Medulla oblongata (tissue), 1 donor: ENCODE measurements at regions not wholly inside any gene's neighbourhood (a gene's known extent, or its start where the extent isn't known, plus 50 kb on each side); places are given as distances from the start of the nearest gene placed in this dataset.

Experiments used
- DNase-seq: peaks from one replicate; pipeline ENCODE4 v3.0.0-alpha.2; 2015; ENCODE audit errors: extremely low spot score

DNA sequence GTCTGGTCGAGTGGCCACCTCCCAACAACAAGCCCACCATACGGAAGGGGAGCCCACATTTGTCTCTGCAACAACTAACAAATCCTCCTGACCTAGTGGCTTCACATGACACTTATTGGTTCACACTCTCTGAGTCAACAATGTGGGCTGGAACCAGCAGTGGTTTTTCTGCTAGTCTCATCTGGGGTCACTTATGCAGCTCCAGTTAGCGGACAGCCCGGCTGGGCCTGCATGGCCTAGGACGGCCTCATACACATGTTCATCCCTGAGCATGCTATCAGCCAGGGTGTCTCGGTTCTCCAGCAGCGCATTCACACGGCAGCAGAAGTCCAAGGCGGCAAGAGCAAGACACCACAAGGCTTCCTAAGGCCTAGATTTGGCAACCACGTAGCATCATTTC lies 281.7 kb downstream of the XXYLT1 start:
- no peak for DNase-seq

DNA sequence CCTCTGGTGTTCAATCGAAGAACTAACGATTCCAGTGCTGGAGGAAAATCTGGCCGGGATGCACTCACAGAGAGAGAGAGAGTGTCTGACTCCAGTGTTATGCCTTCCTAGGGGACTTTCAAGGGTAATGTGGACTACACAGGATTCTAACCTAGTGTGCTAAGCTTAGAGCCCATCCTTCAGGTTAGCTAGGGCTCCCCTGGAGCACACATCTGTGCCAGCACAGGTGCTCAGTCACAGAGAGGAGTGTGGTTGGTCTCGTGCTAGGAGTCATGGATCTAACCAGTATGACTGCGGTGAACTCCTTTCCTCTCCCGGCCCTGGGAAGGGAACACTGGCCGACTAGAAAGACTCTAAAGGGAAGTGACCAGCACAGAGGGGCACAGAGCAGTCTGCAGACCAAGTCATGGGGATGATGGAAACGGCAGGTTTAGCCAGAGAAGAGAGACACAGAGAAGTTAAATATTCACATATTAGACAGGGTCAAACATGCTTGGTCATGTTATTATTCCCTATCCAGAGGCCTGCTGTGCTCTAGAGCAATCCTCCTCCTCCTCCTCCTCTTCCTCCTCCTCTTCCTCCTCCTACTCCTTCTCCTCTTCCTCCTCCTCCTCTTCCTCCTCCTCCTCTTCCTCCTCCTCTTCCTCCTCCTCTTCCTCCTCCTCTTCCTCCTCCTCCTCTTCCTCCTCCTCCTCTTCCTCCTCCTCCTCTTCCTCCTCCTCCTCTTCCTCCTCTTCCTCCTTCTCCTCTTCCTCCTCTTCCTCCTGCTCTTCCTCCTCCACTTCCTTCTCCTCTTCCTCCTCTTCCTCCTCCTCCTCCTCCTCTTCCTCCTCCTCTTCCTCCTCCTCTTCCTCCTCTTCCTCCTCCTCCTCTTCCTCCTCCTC lies 280.3 kb downstream of the XXYLT1 start:
- DNase-seq, result no peak

DNA sequence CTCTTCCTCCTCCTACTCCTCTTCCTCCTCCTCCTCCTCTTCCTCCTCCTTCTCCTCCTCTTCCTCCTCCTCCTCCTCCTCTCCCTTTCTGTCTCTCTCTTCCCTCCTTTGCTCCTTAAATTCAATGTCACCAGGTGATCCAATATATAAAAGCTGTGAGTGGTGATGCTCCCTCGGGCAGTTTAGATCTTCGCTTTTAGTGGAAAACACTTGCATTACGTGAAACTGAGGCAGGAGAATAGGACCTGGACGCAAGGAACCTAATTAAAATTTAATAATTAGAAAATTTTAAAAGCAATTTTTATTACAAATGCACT lies 279.7 kb downstream of the XXYLT1 start:
- no peak for DNase-seq

DNA sequence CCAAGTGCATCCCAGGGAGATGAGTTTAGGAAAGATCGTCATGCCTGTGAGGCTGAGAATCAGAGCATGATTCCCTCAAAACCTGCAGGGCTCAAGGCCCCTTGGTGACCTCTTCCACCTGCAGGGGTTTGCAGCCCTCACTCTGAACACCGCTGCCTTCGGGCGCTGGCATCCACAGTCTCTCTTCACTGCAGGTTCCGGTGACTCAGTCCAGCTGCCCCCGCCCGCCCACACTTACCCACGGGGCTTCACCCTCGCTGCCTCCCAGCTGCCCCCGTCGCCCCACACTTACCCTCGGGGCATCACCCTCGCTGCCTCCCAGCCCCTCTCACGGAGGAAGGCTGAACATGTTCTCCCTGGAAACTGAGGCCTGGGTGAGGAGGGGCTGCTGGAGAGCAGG lies 277.1 kb downstream of the XXYLT1 start:
- no peak for DNase-seq

DNA sequence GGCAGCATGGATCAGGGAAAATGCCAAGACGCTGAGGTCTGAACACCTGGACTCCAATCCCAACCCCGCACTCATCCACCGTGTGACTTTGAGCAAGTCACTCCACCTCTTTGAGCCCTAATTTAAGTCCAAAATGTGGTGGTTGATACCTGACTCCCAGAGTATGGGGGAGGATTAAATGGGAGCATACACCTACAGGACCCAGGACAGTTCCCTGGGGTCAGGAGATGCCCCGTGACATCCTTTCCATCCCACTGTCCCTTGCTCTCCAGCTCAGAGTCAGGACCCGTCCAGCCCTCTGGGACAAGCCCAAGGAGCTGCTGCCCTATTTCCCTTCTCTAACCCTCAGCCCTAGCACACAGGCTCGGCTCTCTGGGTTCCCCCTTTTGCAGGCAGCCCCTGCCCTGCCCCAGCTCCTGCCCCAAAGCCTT lies 276.4 kb downstream of the XXYLT1 start:
- no peak for DNase-seq

DNA sequence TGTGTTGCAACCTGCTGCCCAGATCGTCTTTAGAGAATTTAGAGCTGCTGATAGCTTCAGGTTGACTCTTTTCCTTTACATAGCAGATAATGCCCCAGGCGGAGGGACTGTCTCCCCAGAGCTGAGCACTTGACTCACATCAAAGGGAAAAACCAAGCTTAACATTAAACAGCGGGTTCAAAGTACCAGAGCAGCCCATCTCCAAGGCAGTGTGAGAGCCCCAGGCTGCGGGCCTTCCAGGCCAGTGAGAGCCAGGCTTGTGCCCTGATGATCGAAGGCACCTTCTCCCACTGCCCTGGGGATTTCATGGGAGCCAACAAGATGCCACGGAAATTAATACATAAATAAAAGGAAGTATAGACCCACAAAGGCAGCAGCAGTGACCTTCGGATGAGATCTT lies 275.6 kb downstream of the XXYLT1 start:
- no peak for DNase-seq

DNA sequence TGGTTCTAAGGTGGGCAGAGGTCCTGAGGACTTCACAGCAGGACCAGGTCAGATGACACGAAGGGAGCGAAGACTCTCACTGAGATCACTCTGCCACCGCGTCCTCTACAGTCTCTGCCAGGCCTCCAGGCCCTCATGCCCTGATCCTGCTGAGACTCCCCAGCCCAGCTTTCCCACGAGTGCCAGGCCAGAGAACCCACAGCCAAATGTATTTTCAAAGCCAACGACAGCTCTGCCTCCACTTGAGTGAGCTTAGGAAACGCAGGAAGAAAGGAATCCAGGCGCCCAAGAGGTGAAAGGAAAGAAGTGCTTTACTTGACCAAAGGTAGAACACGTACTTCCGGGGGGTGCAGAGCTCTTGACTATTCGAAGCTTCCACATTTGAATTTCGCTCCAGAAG lies 275.0 kb downstream of the XXYLT1 start:
- DNase-seq, result peak; percentile 5

DNA sequence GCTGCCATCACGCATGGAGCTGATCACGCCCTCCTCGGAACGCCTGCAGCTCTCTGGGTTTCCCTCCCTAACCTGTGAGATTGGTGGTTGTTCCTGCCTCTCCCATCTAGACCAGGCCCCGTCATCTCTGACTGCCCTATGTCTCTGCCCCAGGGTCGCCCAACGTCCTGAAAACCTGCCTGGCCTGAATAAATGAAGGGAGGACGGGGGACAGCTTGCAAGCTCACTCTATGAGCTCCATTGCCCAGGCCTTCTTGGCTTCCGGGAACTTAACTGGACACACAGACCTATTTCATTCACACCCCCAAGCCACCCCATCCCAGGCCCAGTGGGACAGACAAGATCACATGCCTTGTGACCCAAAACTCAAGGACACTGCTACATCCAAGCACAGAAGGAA lies 274.2 kb downstream of the XXYLT1 start:
- DNase-seq, result no peak

DNA sequence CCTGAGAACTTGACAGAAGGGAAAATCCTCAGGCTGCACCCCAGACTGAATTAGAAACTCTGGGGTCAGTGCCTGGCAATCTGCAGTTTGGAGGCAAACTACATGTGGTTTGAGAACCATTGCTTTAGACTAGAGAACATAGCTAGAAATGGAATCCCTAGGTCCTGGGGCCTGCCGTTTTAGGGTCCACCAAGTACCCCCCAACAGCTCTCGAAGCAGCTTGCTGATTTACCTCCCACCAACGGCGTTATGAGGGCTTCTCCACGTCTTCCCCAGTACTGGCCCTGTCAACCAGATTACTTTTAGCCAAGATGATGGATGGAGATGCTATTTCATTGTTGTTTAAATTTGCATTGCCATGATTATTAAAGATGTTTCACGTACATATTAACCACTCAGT lies 272.5 kb downstream of the XXYLT1 start:
- no peak for DNase-seq

DNA sequence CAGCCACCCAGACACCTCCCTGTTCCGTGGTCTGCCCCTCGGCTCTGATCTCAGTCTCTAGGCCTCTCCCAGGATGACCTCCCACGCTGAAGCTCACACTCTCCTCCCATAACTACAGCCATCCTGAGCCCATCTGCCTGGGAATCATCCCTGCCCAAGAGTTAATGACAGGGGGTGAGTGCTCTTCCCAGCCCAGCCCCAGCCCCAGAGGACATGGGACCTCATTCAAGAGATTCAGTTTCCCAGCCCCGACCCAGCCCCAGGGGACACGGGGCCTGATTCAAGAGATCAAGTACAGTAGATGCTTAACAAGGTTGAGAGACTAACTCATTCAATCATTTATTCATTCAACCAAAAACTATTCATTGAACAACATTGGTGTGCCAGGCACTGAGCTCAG lies 272.0 kb downstream of the XXYLT1 start:
- DNase-seq, result no peak

DNA sequence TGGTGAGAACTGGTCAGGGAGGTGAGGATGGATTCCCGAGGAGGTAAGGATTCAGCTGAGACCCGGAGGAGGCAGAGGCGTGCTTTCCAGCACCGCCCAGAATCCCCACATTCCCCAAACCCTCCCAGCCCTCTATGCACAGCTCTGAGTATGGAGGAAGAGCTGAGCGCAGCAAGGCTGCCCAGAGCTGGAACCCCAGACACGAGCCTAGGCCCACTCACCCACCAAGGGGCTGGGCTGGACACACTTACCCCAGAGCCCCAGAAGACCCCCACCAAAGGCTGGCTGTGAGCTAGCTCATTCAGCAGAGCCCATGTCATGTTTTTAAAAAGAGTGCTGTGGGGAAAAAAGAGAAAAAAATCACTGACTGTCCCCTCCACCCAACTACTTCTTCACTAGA lies 271.5 kb downstream of the XXYLT1 start:
- DNase-seq, result no peak

DNA sequence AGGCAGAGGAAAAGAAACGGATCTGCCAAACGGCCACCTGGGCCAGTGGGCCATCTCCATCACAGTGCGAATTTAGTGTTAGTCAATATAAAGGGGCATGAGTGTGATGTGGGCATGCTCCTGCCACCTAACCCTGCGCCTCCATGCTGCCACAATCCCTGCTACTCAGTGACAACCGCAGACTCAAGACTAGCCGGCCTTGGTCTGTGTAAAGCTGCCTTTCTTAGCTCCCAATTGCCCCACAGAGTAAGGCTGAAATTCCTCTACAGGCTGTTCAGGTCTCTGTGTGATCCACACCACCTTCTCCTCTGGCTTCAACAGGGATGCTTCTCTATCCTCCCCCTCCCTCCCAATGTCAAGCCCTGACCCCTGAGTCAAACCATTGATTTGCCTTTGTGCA lies 269.7 kb downstream of the XXYLT1 start:
- DNase-seq, result no peak

DNA sequence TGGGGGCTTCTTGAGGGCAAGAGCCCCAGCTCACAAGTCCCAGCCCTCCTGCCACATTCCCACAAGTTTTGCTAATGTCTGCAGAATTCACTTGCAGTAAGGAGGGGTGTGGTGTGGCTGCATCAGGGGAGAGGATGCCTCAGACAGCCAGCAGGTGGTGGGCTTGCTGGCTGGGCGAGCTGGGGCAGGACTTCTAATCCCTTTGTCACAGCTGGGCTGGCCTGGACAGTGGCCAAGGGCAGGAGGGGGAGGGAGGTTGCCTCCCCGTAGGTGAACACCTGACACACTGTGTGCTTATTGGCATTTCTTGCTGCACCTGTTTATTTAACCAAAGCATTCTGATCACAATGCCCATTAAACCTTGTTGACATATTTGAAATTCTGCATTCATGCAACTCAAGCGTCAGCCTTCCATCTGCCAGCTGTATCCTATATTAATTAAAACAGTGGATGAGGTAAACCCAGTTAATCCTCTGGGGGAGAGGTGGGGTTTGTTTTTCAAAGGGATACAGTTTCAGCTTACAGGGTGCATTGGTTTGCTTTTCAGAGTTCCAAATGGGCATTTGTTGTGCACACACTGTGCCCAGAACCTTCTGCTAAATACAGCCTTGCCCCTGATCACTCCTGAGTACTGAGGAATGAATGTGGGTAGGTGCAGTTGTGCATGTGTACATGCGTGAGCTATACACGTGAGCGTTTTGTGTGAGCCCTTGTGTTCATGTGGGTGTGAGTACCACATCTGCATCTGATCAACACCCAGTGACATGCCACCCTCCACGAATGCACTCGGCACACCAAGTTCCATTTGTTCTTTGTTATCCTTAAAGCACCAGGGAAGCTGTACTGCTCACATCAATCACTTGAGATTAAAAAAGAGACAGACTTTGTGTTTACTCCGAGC lies 268.7 kb downstream of the XXYLT1 start:
- peak; percentile 17 for DNase-seq

DNA sequence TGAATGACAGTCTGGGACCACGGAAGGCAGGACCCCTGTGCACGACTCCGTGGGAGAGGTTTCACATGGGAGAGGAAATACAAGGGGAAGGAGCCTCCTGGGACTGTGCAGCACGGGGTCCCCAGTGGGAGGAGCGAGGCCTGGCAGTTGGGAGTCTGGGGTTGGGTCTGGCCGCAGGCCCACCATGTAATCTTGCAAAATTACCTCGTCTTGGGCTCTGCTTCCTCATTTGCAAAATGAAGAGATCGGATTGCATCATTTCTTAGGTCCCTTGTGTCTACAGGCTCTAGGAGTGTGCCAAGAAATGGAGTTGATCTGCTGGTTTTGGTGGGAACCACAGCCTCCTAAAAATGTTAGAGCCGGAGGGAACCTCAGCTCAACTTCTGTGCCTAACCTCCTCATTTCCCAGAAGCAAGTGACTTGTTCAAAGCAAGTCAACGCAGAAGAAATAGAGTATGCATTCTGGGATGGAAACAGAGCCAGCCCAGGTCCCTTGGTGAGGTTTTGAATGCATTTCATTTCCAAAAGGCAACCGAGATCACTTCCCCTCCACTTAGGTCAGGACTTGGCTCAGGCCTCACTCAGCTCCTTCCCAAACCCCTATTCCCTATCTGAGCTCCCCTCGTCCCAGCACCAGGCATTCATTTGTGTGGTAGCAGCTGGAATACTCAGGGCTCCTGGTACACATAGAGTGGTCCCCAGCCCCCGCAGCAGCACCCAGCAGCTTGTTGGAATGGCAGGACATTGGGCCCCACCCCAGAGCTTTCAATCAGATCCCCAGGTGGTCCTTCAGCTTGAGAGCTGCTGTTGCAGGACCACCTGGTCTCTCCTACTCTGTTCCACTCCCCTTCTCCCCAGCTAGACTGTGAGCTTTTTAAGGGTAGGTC lies 267.7 kb downstream of the XXYLT1 start:
- peak; percentile 58 for DNase-seq

DNA sequence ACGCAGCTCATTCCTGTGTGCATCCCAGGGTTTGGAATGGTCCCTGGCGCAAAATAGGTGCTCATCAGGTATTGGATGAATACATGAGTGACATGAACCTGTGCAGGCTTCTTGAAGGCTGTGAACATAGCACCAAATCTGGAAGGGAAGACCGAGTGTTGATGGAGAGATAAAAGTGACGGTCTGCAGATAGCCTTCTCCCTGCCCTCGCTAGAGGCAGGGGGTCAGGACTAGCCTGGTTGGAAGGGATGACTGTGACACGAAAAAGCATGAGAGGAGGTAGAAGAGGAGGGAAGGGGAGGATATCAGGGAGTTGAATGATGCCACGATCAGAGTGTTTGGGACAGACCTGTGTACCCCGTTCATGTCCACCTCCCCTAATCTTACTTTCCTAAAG lies 267.1 kb downstream of the XXYLT1 start:
- no peak for DNase-seq

DNA sequence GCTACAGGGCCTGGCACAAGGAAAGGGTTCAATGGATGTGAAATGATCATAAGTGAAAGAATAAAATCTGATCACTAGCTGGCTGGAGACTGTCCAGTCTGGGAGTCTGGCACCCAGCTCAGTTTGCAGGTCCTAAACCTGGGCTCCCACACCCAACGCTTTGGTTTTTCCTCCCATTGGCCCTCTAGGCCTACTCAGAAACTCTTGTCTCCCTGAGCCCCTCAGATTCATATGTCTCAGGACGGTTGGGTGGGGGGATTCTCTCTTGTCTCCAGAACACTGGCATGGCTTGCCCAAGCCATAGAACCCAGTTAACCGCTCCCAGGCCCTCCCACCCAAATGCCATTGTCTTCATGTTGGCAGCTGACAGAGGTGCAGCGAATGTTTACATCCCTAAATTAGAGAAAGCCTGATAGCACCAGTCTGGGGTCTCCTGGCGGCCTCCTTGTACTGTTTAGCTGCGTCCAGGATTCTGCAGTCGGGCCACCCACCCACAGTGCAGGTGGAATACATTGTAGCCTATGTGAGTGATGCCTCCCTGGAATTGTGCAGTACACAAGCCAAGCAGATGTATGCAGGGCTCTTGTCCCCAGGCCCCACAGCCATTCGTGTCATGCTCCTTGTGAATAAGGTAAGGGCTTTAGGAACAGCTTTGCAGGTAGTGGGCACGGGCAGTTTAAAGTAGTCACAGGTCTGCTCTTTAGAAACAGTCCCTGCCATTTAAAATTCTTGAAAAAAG lies 266.3 kb downstream of the XXYLT1 start:
- DNase-seq, result no peak

DNA sequence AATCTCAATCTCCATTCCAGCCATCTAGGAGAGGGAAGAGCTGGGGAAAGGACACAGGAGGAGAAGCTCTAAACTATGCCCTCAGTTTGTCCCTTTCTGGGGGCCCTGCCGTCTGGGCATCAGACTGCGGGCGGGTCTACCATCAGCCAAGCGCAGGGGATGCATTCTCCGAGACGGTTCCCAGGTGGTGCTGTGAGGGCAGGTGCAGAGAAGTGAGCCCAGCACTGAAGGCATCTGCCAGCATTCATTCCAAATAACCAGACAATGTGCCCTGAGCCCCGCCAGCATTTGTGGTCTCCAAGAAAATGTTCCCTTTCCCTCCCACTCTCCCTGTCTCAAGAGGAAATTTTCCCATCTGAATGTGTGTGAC lies 265.7 kb downstream of the XXYLT1 start:
- DNase-seq, result no peak

DNA sequence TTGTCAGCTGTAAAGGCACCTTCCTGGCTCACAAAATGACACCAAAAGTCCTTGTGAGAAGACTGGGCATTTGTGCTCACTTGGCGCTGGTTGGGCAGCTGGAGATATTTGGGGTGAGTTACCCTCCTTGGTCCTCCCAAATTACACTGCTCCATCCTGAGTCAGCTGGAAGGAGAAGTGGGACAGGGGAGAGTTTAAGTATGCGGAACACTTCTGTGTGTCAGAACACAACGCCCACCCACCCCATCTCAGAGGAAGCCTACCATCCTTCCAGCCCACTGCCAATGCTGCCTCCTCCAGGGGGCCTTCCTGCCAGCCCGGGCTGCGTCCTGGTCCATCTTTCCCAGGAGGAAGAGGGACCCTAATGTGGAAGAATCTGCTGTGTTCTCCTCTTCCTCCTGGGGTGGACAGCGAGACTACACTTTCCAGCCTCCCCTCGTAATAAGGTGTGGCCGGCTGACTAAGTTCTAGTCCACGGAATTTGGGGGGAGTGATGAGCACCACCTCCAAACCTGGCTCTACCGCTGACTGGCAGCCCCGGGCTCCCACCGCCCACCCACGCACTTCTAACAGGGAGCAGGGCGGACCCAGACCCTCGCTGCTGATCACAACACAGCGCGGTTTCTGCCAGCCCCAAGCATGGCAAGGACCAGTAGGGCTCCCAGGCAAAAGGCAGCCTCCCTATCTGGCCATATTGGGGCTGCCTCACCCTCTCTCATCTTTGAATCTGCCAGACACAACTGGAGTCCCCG lies 265.0 kb downstream of the XXYLT1 start:
- no peak for DNase-seq

DNA sequence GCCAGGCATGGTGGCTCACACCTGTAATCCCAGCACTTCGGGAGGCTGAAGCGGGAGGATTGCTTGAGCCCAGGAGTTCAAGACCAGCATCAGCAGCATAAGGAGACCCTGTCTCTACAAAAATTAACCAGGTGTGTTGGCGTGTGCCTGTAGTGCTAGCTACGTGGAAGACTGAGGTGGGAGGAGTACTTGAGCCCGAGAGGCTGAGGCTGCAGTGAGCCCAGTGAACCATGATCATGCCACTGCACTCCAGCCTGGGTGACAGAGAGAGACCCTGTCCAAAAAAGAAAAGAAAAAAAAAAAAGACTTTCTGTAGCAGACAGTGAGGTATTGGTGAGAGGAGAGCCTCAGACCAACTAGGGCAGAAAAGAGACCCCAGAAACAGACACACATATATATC lies 263.8 kb downstream of the XXYLT1 start:
- no peak for DNase-seq

DNA sequence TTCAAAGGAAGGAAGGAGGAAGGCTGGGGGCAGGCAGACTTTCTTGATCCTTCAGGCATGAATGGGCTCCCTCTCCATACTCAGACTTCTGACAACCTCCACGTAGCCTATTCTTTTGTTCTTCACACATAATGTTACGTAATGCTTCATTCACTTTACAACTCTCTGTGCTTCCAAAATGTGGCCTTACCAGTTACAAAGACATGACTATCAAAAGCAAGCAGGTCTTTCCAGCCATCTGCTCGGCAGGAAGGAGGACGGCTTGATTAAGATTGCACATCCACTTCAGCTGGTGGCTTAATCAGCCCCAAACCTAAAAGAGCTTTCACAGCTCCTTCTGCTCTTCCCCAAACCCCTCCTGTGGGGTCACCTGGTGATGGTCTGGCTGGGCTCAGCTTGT lies 263.2 kb downstream of the XXYLT1 start:
- DNase-seq, result no peak

DNA sequence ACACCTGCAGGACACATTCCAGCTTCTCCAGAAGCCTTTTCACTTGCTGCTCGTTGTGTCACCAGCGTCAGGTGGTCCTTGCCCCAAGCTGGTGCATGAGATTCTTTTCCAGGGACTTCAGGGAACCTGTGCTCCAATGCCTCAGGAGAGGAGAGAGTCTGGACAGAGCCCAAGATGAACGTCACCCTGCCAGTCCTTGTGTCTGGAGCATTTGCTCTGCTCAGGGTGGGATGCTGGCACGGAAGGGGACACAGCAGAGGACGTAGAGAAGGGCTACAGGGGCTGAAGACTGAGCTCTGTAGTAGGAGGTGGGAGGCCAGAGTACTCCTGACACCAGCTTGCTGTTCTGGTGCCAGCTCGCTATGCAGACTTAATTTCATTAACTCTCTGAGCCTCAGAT lies 262.1 kb downstream of the XXYLT1 start:
- DNase-seq, result no peak
